ENCODE measurements at regions not wholly inside any gene's neighbourhood (a gene's known extent, or its start where the extent isn't known, plus 50 kb on each side); places are given as distances from the start of the nearest gene placed in this dataset.

DNA sequence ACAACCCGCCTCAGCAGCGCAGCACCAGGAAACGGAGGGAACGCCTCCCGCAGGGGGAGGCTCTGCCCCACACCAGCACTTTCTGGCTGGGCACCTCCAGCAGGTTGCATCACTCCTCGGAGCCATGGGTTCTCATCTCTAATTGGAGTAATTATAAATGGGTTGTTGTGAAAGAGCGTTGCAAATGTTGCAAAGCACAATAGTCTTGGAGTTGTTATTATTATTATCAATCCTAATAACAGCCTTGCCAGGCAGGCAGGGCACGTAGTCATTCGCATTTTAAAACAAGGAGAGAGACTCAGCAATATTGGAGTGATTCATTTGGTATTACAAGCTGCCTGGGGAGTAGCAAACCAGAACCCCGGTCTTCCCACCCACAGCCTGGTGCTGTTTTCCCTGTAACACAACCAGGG lies 108.6 kb upstream of the GJB6 start:
- Histone ChIP-seq H3K27ac (ENCODE audit: low read depth in 1 of 2, low read length in 1 of 2) (no peak overlapping the region), H3K4me3 (ENCODE audit: low read length in 2 of 2) (no peak overlapping the region), H3K4me1 (ENCODE audit: control insufficient read depth in 2 of 2, insufficient read depth in 2 of 2, low read length in 2 of 2) (peaks cover 2 to 3% of the 10 kb centered on the region in 2 donors), H3K9me3 (ENCODE audit: control insufficient read depth in 2 of 2, insufficient read depth in 1 of 2, low read length in 1 of 2) (no peaks in the 10 kb centered on the region), H3K27me3 (ENCODE audit: control insufficient read depth in 2 of 2, insufficient read depth in 1 of 2, low read length in 1 of 2) (no peaks in the 10 kb centered on the region), H3K36me3 (ENCODE audit: control insufficient read depth in 2 of 2, insufficient read depth in 2 of 2, low read length in 1 of 2) (no peaks in the 10 kb centered on the region)
- no peak for DNase-seq (ENCODE audit: low read depth in 6 of 9, low spot score in 9 of 9)
- WGBS = 90% methylated on average over 10 of the region's 10 CpGs

DNA sequence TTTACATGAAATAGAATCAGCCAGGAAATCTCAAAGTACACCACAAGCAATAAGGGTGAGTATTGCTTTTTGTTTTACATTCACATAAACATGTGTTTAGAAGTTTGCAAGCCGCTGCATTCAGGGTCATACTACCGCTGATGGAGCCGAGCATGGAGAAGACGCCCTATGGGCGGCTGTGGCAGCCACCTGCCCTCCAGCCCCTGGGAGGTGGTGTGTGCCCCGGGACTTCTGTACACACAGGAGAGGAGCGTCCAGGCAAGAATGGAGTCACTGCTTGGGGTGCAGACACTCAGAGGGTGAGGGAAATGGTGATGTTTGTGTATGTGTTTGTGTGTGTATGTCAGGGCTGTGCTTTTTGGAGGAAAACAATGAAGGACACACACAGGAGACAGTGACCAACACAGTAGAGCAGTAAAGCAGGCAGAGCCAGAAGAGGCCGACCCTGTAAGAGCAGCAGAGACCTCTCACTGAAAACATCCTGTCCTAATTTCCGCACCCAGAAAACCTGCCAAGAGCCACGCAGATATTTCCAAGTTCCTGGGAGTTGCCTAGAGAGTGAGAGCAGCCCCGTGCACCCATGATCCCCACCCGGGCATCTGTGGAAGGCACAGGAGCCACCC lies 108.1 kb upstream of the GJB6 start:
- no peak for DNase-seq (ENCODE audit: low read depth in 6 of 9, low spot score in 9 of 9)
- 84% methylated on average over 12 of the region's 12 CpGs for WGBS
- Histone ChIP-seq H3K27ac (ENCODE audit: low read depth in 1 of 2, low read length in 1 of 2) (no peak overlapping the region), H3K4me1 (ENCODE audit: control insufficient read depth in 2 of 2, insufficient read depth in 2 of 2, low read length in 2 of 2) (peaks cover 2 to 3% of the 10 kb centered on the region in 2 donors), H3K4me3 (ENCODE audit: low read length in 2 of 2) (no peak overlapping the region), H3K9me3 (ENCODE audit: control insufficient read depth in 2 of 2, insufficient read depth in 1 of 2, low read length in 1 of 2) (no peaks in the 10 kb centered on the region), H3K27me3 (ENCODE audit: control insufficient read depth in 2 of 2, insufficient read depth in 1 of 2, low read length in 1 of 2) (no peaks in the 10 kb centered on the region), H3K36me3 (ENCODE audit: control insufficient read depth in 2 of 2, insufficient read depth in 2 of 2, low read length in 1 of 2) (no peaks in the 10 kb centered on the region)

- H3K27ac ChIP-seq (ENCODE audit: low read depth in 1 of 2, low read length in 1 of 2) = no peak overlapping the region
- no peak overlapping the region for H3K4me3 ChIP-seq (ENCODE audit: low read length in 2 of 2)
- DNase-seq (ENCODE audit: low read depth in 6 of 9, low spot score in 9 of 9) = no peak
- H3K4me1 ChIP-seq (ENCODE audit: control insufficient read depth in 2 of 2, insufficient read depth in 2 of 2, low read length in 2 of 2) = peaks cover 2 to 8% of the 10 kb centered on the region in 2 donors
- H3K9me3 ChIP-seq (ENCODE audit: control insufficient read depth in 2 of 2, insufficient read depth in 1 of 2, low read length in 1 of 2) = no peaks in the 10 kb centered on the region
- H3K36me3 ChIP-seq (ENCODE audit: control insufficient read depth in 2 of 2, insufficient read depth in 2 of 2, low read length in 1 of 2) = no peaks in the 10 kb centered on the region
- WGBS = 86% methylated on average over 5 of the region's 5 CpGs
- no peaks in the 10 kb centered on the region for H3K27me3 ChIP-seq (ENCODE audit: control insufficient read depth in 2 of 2, insufficient read depth in 1 of 2, low read length in 1 of 2)
Measured at GRCh38 chr13:20337884-20338551, 105.9 kb upstream of the GJB6 start.

DNA sequence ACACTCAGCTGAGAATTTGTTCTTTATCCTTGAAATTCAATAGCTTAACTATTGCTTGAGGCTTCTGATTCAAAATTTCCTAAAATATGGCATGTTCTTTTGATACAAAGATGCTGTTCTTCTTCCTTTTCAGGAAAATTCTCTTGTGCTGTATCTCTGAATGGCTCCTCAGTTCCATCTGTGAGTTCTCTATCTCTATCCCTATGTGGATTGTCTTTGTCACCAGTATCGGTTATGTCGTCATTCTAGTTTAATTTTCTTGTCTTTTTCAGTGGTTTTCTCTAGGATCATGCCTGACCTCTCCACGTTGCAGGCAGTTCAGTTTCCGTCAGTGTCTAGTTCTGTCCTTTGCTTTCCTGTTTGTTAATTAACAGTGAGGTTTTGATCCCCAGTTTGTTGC lies 104.6 kb upstream of the GJB6 start:
- Histone ChIP-seq H3K27me3 (ENCODE audit: control insufficient read depth in 2 of 2, insufficient read depth in 1 of 2, low read length in 1 of 2) (no peaks in the 10 kb centered on the region), H3K4me1 (ENCODE audit: control insufficient read depth in 2 of 2, insufficient read depth in 2 of 2, low read length in 2 of 2) (peaks cover 2 to 15% of the 10 kb centered on the region in 2 donors), H3K36me3 (ENCODE audit: control insufficient read depth in 2 of 2, insufficient read depth in 2 of 2, low read length in 1 of 2) (no peaks in the 10 kb centered on the region), H3K27ac (ENCODE audit: low read depth in 1 of 2, low read length in 1 of 2) (peak overlapping the region in 1 of 2 donors; percentile 38), H3K4me3 (ENCODE audit: low read length in 2 of 2) (no peak overlapping the region), H3K9me3 (ENCODE audit: control insufficient read depth in 2 of 2, insufficient read depth in 1 of 2, low read length in 1 of 2) (no peaks in the 10 kb centered on the region)
- peak in 1 of 9 donors; percentile 7 for DNase-seq (ENCODE audit: low read depth in 6 of 9, low spot score in 9 of 9)
- 90% methylated on average over 4 of the region's 4 CpGs for WGBS

DNA sequence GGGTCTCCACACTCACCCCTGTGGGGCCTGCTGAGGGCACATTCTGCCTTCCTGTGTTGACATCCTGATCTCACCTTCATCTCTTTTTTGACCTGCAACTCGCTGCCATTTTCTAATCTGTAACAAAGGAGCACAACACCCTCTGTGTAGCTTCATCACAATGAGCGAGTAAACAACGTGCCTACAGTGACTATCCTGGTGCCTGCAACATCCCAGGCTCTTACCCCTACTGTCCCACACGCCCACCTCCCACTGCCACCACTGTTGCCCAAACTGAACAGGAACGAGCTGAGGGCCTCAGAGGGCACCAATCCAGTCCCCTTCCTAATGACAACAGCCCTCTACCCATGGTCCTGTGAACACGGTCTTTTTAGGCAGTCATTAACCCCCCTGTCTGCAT lies 102.2 kb upstream of the GJB6 start:
- WGBS = 96% methylated on average over 6 of the region's 6 CpGs
- no peak for DNase-seq (ENCODE audit: low read depth in 6 of 9, low spot score in 9 of 9)
- Histone ChIP-seq H3K36me3 (ENCODE audit: control insufficient read depth in 2 of 2, insufficient read depth in 2 of 2, low read length in 1 of 2) (no peaks in the 10 kb centered on the region), H3K27ac (ENCODE audit: low read depth in 1 of 2, low read length in 1 of 2) (no peak overlapping the region), H3K27me3 (ENCODE audit: control insufficient read depth in 2 of 2, insufficient read depth in 1 of 2, low read length in 1 of 2) (no peaks in the 10 kb centered on the region), H3K9me3 (ENCODE audit: control insufficient read depth in 2 of 2, insufficient read depth in 1 of 2, low read length in 1 of 2) (no peaks in the 10 kb centered on the region), H3K4me3 (ENCODE audit: low read length in 2 of 2) (no peak overlapping the region), H3K4me1 (ENCODE audit: control insufficient read depth in 2 of 2, insufficient read depth in 2 of 2, low read length in 2 of 2) (peaks cover 2 to 15% of the 10 kb centered on the region in 2 donors)

DNA sequence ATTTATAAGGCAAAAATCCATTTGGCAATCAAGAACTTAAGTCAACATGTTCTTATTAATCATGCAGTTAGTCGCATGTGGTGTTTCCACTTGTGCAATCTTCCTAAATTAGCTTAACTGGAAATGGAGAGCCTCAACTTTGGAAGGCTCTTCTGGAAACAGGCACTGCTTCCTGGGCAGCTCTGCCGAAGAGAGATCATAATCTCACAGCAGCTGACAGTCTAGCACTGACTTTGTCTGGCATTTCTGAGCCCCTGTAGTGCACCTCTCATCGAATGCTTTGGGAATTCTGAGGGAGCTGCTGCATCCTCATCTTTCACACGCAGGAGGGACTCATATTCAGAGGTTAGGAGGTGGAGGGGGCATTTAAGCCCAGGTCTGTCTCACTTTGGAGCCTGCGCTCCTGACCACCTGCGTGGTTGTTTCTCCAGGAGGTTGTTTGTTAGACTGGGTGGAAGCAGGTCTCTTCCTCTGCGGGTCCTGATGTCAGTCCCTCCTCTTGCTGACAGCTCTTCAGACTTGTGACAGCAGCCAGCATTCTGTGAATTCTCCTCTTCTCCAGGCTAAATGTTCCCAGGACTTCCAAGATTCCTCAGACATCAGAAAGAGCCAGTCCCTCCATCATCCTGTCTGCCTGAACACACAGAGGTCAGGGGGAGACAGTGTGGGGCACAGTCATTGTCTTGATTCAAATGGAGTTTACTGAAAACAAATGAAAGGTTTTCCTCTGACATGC lies 100.4 kb upstream of the GJB6 start:
- H3K36me3 ChIP-seq (ENCODE audit: control insufficient read depth in 2 of 2, insufficient read depth in 2 of 2, low read length in 1 of 2) = no peaks in the 10 kb centered on the region
- peaks cover 0 to 15% of the 10 kb centered on the region in 2 donors for H3K4me1 ChIP-seq (ENCODE audit: control insufficient read depth in 2 of 2, insufficient read depth in 2 of 2, low read length in 2 of 2)
- no peak overlapping the region for H3K4me3 ChIP-seq (ENCODE audit: low read length in 2 of 2)
- no peak overlapping the region for H3K27ac ChIP-seq (ENCODE audit: low read depth in 1 of 2, low read length in 1 of 2)
- no peaks in the 10 kb centered on the region for H3K9me3 ChIP-seq (ENCODE audit: control insufficient read depth in 2 of 2, insufficient read depth in 1 of 2, low read length in 1 of 2)
- WGBS = 72% methylated on average over 7 of the region's 7 CpGs
- no peak for DNase-seq (ENCODE audit: low read depth in 6 of 9, low spot score in 9 of 9)
- no peaks in the 10 kb centered on the region for H3K27me3 ChIP-seq (ENCODE audit: control insufficient read depth in 2 of 2, insufficient read depth in 1 of 2, low read length in 1 of 2)

DNA sequence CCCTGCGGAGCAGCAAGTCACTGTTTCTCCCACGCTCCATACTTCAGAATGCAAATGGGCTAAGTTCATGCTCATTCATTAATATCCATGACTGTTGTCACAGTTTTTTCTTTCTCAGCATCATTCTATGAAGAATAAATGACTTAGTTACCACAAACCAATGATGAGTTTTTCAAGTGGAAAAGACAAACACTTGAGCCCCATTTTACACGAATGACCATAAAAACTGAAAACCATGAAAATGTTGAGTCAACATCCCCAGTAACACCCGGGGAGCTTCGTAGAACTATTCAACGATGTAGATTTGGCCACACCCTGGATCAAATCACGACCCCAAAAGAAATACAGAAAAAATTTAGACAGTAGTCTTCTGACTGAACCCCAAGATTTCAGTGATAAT lies 99.8 kb upstream of the GJB6 start:
- Histone ChIP-seq H3K4me3 (ENCODE audit: low read length in 2 of 2) (no peak overlapping the region), H3K27me3 (ENCODE audit: control insufficient read depth in 2 of 2, insufficient read depth in 1 of 2, low read length in 1 of 2) (no peaks in the 10 kb centered on the region), H3K27ac (ENCODE audit: low read depth in 1 of 2, low read length in 1 of 2) (no peak overlapping the region), H3K9me3 (ENCODE audit: control insufficient read depth in 2 of 2, insufficient read depth in 1 of 2, low read length in 1 of 2) (no peaks in the 10 kb centered on the region), H3K36me3 (ENCODE audit: control insufficient read depth in 2 of 2, insufficient read depth in 2 of 2, low read length in 1 of 2) (no peaks in the 10 kb centered on the region), H3K4me1 (ENCODE audit: control insufficient read depth in 2 of 2, insufficient read depth in 2 of 2, low read length in 2 of 2) (peaks cover 0 to 12% of the 10 kb centered on the region in 2 donors)
- WGBS = 91% methylated on average over 7 of the region's 7 CpGs
- no peak for DNase-seq (ENCODE audit: low read depth in 6 of 9, low spot score in 9 of 9)

DNA sequence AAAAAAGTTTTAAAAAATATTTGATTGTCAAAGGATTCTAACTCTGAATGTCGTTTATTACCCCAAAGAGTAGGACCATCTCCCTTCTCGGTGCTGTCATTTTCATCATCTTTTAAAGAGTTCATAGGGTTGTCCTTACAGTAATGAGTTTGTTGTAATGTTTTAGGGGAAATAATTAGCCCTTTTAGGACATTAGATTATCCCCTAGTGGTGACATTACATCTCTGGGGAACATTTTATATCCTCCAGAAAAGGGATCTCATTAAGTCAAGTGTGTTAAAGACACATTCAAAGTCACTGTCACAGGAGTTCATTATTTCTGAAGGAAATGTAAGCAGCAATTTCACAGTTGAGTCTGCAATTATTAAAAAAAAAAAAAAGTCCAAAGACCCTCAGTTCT lies 99.3 kb upstream of the GJB6 start:
- Histone ChIP-seq H3K36me3 (ENCODE audit: control insufficient read depth in 2 of 2, insufficient read depth in 2 of 2, low read length in 1 of 2) (no peaks in the 10 kb centered on the region), H3K27me3 (ENCODE audit: control insufficient read depth in 2 of 2, insufficient read depth in 1 of 2, low read length in 1 of 2) (no peaks in the 10 kb centered on the region), H3K9me3 (ENCODE audit: control insufficient read depth in 2 of 2, insufficient read depth in 1 of 2, low read length in 1 of 2) (no peaks in the 10 kb centered on the region), H3K27ac (ENCODE audit: low read depth in 1 of 2, low read length in 1 of 2) (no peak overlapping the region), H3K4me1 (ENCODE audit: control insufficient read depth in 2 of 2, insufficient read depth in 2 of 2, low read length in 2 of 2) (peaks cover 0 to 12% of the 10 kb centered on the region in 2 donors), H3K4me3 (ENCODE audit: low read length in 2 of 2) (no peak overlapping the region)
- 95% methylated on average over 2 of the region's 2 CpGs for WGBS
- no peak for DNase-seq (ENCODE audit: low read depth in 6 of 9, low spot score in 9 of 9)

- Histone ChIP-seq H3K36me3 (ENCODE audit: control insufficient read depth in 2 of 2, insufficient read depth in 2 of 2, low read length in 1 of 2) (no peaks in the 10 kb centered on the region), H3K4me1 (ENCODE audit: control insufficient read depth in 2 of 2, insufficient read depth in 2 of 2, low read length in 2 of 2) (no peaks in the 10 kb centered on the region), H3K4me3 (ENCODE audit: low read length in 2 of 2) (no peak overlapping the region), H3K27me3 (ENCODE audit: control insufficient read depth in 2 of 2, insufficient read depth in 1 of 2, low read length in 1 of 2) (no peaks in the 10 kb centered on the region), H3K27ac (ENCODE audit: low read depth in 1 of 2, low read length in 1 of 2) (no peak overlapping the region), H3K9me3 (ENCODE audit: control insufficient read depth in 2 of 2, insufficient read depth in 1 of 2, low read length in 1 of 2) (peaks cover 0 to 19% of the 10 kb centered on the region in 2 donors)
- WGBS = 80% methylated on average over 3 of the region's 3 CpGs
- no peak for DNase-seq (ENCODE audit: low read depth in 6 of 9, low spot score in 9 of 9)
Measured at GRCh38 chr13:20326809-20327208, 94.7 kb upstream of the GJB6 start.
